ENCODE measurements at regions not wholly inside any gene's neighbourhood (a gene's known extent, or its start where the extent isn't known, plus 50 kb on each side); places are given as distances from the start of the nearest gene placed in this dataset.

GRCh38 chr1:173421286-173421685, 55.8 kb upstream of the PRDX6 start:
- TF ChIP-seq CTCF (IDR thresholded peaks at IDR 0.05) (no peak), POLR2A (IDR thresholded peaks at IDR 0.05) (no peak)

Measured in adrenal gland (tissue), 5 donors.